IMR-90 (cell line): ENCODE measurements at regions not wholly inside any gene's neighbourhood (a gene's known extent, or its start where the extent isn't known, plus 50 kb on each side); places are given as distances from the start of the nearest gene placed in this dataset.
A peak's percentile ranks its signal among the peaks of the same experiment; 100 is the strongest.

ENCODE experiments used
- ATAC-seq: fragments of 200-7000 bp; cut with Tn5 transposase; 2 replicates; pipeline ENCODE4 v1.9.1; 2020; ENCODE audit warnings: low read depth, mild to moderate bottlenecking, moderate library complexity
- BruUV-seq: library from RNA; stranded (reverse); fragments of 400-500 nt; replicated peaks from 2 replicates; lab custom pipeline; 2021; lab: Mats Ljungman, UMichigan
- CTCF ChIA-PET: fragments of 300-600 bp; formaldehyde crosslinking; extraction: SDS; loops from one replicate; lab custom pipeline; 2021; ENCODE audit warnings: antibody characterized with exemption; lab: Yijun Ruan, JAX
- POLR2A ChIA-PET: fragments of 300-600 bp; sonication (Branson Sonifier 250); formaldehyde crosslinking; loops from one replicate; lab custom pipeline; 2022; ENCODE audit warnings: antibody characterized with exemption; ENCODE audit not compliant: unreplicated experiment; lab: Charles Lee
- DNase-seq: peaks from one replicate; pipeline ENCODE4 v3.0.0; 2013
- H2AFZ ChIP-seq: replicated peaks from 2 replicates; pipeline ENCODE3; 2013; ENCODE audit warnings: low read length, mild to moderate bottlenecking; ENCODE audit not compliant: poor library complexity
- H2AK5ac ChIP-seq: 2 replicates; pipeline ENCODE4 v1.6.1; 2013; ENCODE audit warnings: low read depth, low read length, inconsistent platforms
- H2AK9ac ChIP-seq: replicated peaks from 2 replicates; pipeline ENCODE3; 2013; ENCODE audit warnings: mild to moderate bottlenecking, low read depth, low read length, moderate library complexity; ENCODE audit not compliant: poor library complexity
- H2BK120ac ChIP-seq: 2 replicates; pipeline ENCODE4 v1.6.1; 2013; ENCODE audit warnings: low read depth, low read length, inconsistent platforms
- H2BK15ac ChIP-seq: 3 replicates; pipeline ENCODE4 v1.6.1; 2013; ENCODE audit warnings: low read depth, low read length, inconsistent platforms
- H2BK20ac ChIP-seq: 2 replicates; pipeline ENCODE4 v1.6.1; 2013; ENCODE audit warnings: low read depth, mild to moderate bottlenecking, inconsistent platforms, low read length, moderate library complexity
- H2BK5ac ChIP-seq: 2 replicates; pipeline ENCODE4 v1.6.1; 2013; ENCODE audit warnings: mild to moderate bottlenecking, low read depth, low read length, inconsistent platforms; ENCODE audit not compliant: poor library complexity, severe bottlenecking
- H3K14ac ChIP-seq: replicated peaks from 2 replicates; pipeline ENCODE4 v1.6.1; 2013; ENCODE audit warnings: low read depth, low read length, inconsistent platforms
- H3K18ac ChIP-seq: 2 replicates; pipeline ENCODE4 v1.6.1; 2013; ENCODE audit warnings: low read depth, low read length, control low read depth
- H3K23ac ChIP-seq: 2 replicates; pipeline ENCODE4 v1.6.1; 2013; ENCODE audit warnings: low read depth, low read length, inconsistent platforms
- H3K27ac ChIP-seq: 2 replicates; pipeline ENCODE4 v1.5.1; 2013; ENCODE audit warnings: mild to moderate bottlenecking, control low read depth, low read length; ENCODE audit not compliant: insufficient read depth
- H3K27me3 ChIP-seq: 2 replicates; pipeline ENCODE4 v1.6.1; 2013; ENCODE audit warnings: low read length; ENCODE audit not compliant: control insufficient read depth, insufficient read depth
- H3K36me3 ChIP-seq: 2 replicates; pipeline ENCODE4 v1.6.1; 2013; ENCODE audit warnings: low read length, mixed read lengths; ENCODE audit not compliant: control insufficient read depth, insufficient read depth
- H3K4ac ChIP-seq: 2 replicates; pipeline ENCODE4 v1.6.1; 2013; ENCODE audit warnings: low read depth, low read length, inconsistent platforms
- H3K4me1 ChIP-seq: 2 replicates; pipeline ENCODE4 v1.6.1; 2013; ENCODE audit warnings: low read length, mixed read lengths; ENCODE audit not compliant: control insufficient read depth, insufficient read depth
- H3K4me2 ChIP-seq: 2 replicates; pipeline ENCODE4 v1.6.1; 2013; ENCODE audit warnings: low read depth, mild to moderate bottlenecking, control low read depth, low read length, moderate library complexity
- H3K4me3 ChIP-seq: 2 replicates; pipeline ENCODE4 v1.5.1; 2013; ENCODE audit warnings: low read depth, mild to moderate bottlenecking, control low read depth, low read length, moderate library complexity; ENCODE audit not compliant: insufficient read depth
- H3K56ac ChIP-seq: 2 replicates; pipeline ENCODE4 v1.6.1; 2013; ENCODE audit warnings: low read length, inconsistent platforms; ENCODE audit not compliant: insufficient read depth; ENCODE audit errors: extremely low read depth
- H3K79me1 ChIP-seq, 2 experiments: 2 replicates each; pipeline ENCODE4 v1.6.1; 2013; ENCODE audit warnings: low read length in 2 of 2, inconsistent platforms in 1 of 2, low read depth in 1 of 2
- H3K9ac ChIP-seq: 2 replicates; pipeline ENCODE4 v1.6.1; 2013; ENCODE audit warnings: low read depth, low read length, control low read depth
- H3K9me1 ChIP-seq: 2 replicates; pipeline ENCODE4 v1.6.1; 2013; ENCODE audit warnings: low read length, inconsistent platforms; ENCODE audit not compliant: insufficient read depth
- H3K9me3 ChIP-seq: 2 replicates; pipeline ENCODE4 v1.6.1; 2013; ENCODE audit warnings: low read length; ENCODE audit not compliant: control insufficient read depth, insufficient read depth
- H4K20me1 ChIP-seq: 2 replicates; pipeline ENCODE4 v1.6.1; 2013; ENCODE audit warnings: low read length, inconsistent platforms; ENCODE audit not compliant: insufficient read depth
- H4K5ac ChIP-seq: 2 replicates; pipeline ENCODE4 v1.6.1; 2013; ENCODE audit warnings: mild to moderate bottlenecking, low read depth, low read length, control low read depth
- H4K8ac ChIP-seq, 2 experiments: 2 replicates each; pipeline ENCODE4 v1.6.1; 2013; ENCODE audit warnings: low read depth in 2 of 2, low read length in 2 of 2, control low read depth in 1 of 2, inconsistent platforms in 1 of 2
- H4K91ac ChIP-seq: 2 replicates; pipeline ENCODE4 v1.6.1; 2013; ENCODE audit warnings: low read depth, low read length, inconsistent platforms; ENCODE audit not compliant: insufficient read depth
- BHLHE40 ChIP-seq: fragments of 150-350 bp; IDR thresholded peaks from 2 replicates; pipeline ENCODE4 v1.6.1; 2016; ENCODE audit warnings: mild to moderate bottlenecking, low read depth, low read length
- CHD1 ChIP-seq: IDR thresholded peaks from 2 replicates; pipeline ENCODE4 v1.6.1; 2012; ENCODE audit warnings: low read depth, low read length, improper control_type of control experiment
- FOS ChIP-seq: fragments of 150-350 bp; IDR thresholded peaks from 2 replicates; pipeline ENCODE4 v1.6.1; 2016; ENCODE audit warnings: low read depth, low read length
- MAFK ChIP-seq: IDR thresholded peaks from 2 replicates; pipeline ENCODE4 v1.6.1; 2012; ENCODE audit warnings: low read depth, low read length, improper control_type of control experiment
- MXI1 ChIP-seq: IDR thresholded peaks from 2 replicates; pipeline ENCODE4 v1.6.1; 2012; ENCODE audit warnings: low read depth, mild to moderate bottlenecking, low read length, moderate library complexity, borderline replicate concordance
- NFE2L2 ChIP-seq: fragments of 150-350 bp; IDR thresholded peaks from 2 replicates; pipeline ENCODE4 v1.6.1; 2016; ENCODE audit warnings: low read depth, mild to moderate bottlenecking, low read length
- POLR2A ChIP-seq: IDR thresholded peaks from 2 replicates; pipeline ENCODE4 v1.6.1; 2012; ENCODE audit warnings: mild to moderate bottlenecking, low read depth, low read length
- RAD21 ChIP-seq: IDR thresholded peaks from 2 replicates; pipeline ENCODE4 v1.6.1; 2012; ENCODE audit warnings: low read length, improper control_type of control experiment
- RCOR1 ChIP-seq: IDR thresholded peaks from 2 replicates; pipeline ENCODE4 v1.6.1; 2012; ENCODE audit warnings: mild to moderate bottlenecking, low read length, improper control_type of control experiment; ENCODE audit not compliant: insufficient replicate concordance
- RFX5 ChIP-seq: IDR thresholded peaks from 2 replicates; pipeline ENCODE4 v1.8.0; 2012; ENCODE audit warnings: low read depth, mild to moderate bottlenecking, low read length, moderate library complexity
- SMC3 ChIP-seq: fragments of 150-350 bp; IDR thresholded peaks from 2 replicates; pipeline ENCODE4 v1.6.1; 2016; ENCODE audit warnings: low read depth, mild to moderate bottlenecking, antibody characterized with exemption, low read length, moderate library complexity
- WGBS, 2 experiments: methylation state at CpG; one replicate each; pipeline versions ENCODE4 v1.1.5 to v1.1.7; 2013; ENCODE audit warnings: missing lambda C conversion rate in 2 of 2; ENCODE audit not compliant: insufficient read length in 1 of 2; ENCODE audit errors: extremely low coverage in 2 of 2; 5-methylcytosine and 5-hydroxymethylcytosine counted together
- dilution Hi-C: fragments of 300-500 bp; cut with HindIII; formaldehyde crosslinking; loops from one replicate; pipeline ENCODE4 v1.14.3; 2018; ENCODE audit warnings: low sequenced_read_pairs; ENCODE audit not compliant: unreplicated experiment
- in situ Hi-C: fragments of 300-500 bp; cut with MboI; formaldehyde crosslinking; loops from 3 replicates; pipeline ENCODE4 v1.14.3; 2019; ENCODE audit warnings: low sequenced_read_pairs, inconsistent platforms, mixed read lengths
- intact Hi-C: fragments of 100-400 bp; cut with micrococcal nuclease; formaldehyde crosslinking; loops from 2 replicates; pipeline ENCODE4 v1.10.0; 2022
- TF ChIP-seq, protein P1 (sequence below): conservative IDR thresholded peaks from 2 replicates; pipeline ENCODE4 v1.5.1; 2012; ENCODE audit warnings: mild to moderate bottlenecking, low read depth, low read length, improper control_type of control experiment
- TF ChIP-seq, protein P2 (sequence below): fragments of 150-350 bp; IDR thresholded peaks from 2 replicates; pipeline ENCODE4 v1.6.1; 2016; ENCODE audit warnings: low read depth, mild to moderate bottlenecking, low read length, moderate library complexity, borderline replicate concordance
- TF ChIP-seq, protein P3 (sequence below): fragments of 150-350 bp; IDR thresholded peaks from 2 replicates; pipeline ENCODE4 v1.6.1; 2017; ENCODE audit warnings: mild to moderate bottlenecking, antibody characterized with exemption, low read length, low read depth

DNA sequence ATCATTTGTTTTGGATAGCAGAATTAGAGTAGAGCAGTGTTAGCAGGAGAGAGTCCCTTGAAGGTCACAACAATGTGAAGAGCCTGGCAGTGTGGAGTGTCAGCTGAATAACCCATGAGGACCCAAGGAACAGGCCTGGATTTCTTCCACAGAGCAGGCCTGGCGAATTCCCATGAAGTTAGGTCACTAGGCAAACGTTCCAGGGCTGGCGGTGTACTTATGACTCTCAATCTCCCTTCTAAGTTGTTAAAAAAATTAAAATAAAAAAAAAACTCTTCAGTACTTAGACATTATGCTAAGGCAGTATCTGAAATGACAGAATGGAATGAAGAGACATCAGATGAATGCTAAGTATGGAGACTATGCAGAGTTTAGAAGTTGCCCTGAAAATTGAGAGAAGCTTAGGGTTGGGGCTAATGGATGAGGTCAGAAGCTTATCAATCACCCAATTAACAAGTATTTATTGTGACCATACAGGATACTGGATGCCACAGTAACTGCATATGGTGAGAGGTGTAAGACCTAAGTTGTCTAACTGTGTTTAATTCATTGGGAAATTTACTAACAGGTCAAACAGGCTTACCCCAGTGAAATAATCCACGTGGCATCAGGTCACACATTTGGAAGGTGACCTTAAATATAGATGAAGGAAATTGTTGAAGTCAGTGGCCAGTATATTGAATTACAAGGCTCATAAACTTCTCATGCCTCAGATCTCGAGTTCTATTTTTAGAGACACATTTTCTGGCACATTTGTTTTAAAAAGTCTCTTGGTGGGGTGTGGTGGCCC is 126.2 kb upstream of the NRP1 start:
- Histone ChIP-seq H3K4me3 (no peak overlapping the region), H4K8ac (no peak overlapping the region), H2BK5ac (no peak overlapping the region), H3K9ac (no peak overlapping the region), H3K9me1 (no peaks in the 10 kb centered on the region; the same call in 1 of the 2 replicates), H4K5ac (no peak overlapping the region), H3K14ac (no peak overlapping the region), H3K79me1 (no peaks in the 10 kb centered on the region), H2BK120ac (no peak overlapping the region), H3K23ac (no peak overlapping the region), H3K27ac (no peak overlapping the region), H4K20me1 (no peaks in the 10 kb centered on the region), H2AFZ (no peak overlapping the region), H3K9me3 (no peaks in the 10 kb centered on the region), H2BK20ac (no peak overlapping the region), H3K18ac (no peak overlapping the region), H3K36me3 (no peaks in the 10 kb centered on the region), H3K56ac (no peak overlapping the region), H2AK5ac (no peak overlapping the region), H2BK15ac (no peak overlapping the region), H3K4me2 (no peak overlapping the region), H3K4me1 (0 out of 2 replicates have a peak, but pooled peaks cover 2% of the 10 kb centered on the region), H3K27me3 (no peaks in the 10 kb centered on the region), H2AK9ac (no peak overlapping the region), H3K4ac (no peak overlapping the region), H4K91ac (no peak overlapping the region)
- dilution Hi-C loops, result no loop called here
- no TSS peak for BruUV-seq
- intact Hi-C loops, result no loop called here
- TF ChIP-seq CHD1 (no peak), RFX5 (no peak), FOS (no peak), NFE2L2 (no peak), MAFK (no peak), BHLHE40 (no peak), RAD21 (no peak), RCOR1 (no peak), SMC3 (no peak), POLR2A (no peak), MXI1 (no peak)
- TF ChIP-seq, protein P1, sequence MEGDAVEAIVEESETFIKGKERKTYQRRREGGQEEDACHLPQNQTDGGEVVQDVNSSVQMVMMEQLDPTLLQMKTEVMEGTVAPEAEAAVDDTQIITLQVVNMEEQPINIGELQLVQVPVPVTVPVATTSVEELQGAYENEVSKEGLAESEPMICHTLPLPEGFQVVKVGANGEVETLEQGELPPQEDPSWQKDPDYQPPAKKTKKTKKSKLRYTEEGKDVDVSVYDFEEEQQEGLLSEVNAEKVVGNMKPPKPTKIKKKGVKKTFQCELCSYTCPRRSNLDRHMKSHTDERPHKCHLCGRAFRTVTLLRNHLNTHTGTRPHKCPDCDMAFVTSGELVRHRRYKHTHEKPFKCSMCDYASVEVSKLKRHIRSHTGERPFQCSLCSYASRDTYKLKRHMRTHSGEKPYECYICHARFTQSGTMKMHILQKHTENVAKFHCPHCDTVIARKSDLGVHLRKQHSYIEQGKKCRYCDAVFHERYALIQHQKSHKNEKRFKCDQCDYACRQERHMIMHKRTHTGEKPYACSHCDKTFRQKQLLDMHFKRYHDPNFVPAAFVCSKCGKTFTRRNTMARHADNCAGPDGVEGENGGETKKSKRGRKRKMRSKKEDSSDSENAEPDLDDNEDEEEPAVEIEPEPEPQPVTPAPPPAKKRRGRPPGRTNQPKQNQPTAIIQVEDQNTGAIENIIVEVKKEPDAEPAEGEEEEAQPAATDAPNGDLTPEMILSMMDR, result no peak
- TF ChIP-seq, protein P2, sequence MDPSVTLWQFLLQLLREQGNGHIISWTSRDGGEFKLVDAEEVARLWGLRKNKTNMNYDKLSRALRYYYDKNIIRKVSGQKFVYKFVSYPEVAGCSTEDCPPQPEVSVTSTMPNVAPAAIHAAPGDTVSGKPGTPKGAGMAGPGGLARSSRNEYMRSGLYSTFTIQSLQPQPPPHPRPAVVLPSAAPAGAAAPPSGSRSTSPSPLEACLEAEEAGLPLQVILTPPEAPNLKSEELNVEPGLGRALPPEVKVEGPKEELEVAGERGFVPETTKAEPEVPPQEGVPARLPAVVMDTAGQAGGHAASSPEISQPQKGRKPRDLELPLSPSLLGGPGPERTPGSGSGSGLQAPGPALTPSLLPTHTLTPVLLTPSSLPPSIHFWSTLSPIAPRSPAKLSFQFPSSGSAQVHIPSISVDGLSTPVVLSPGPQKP, result no peak
- TF ChIP-seq, protein P3, sequence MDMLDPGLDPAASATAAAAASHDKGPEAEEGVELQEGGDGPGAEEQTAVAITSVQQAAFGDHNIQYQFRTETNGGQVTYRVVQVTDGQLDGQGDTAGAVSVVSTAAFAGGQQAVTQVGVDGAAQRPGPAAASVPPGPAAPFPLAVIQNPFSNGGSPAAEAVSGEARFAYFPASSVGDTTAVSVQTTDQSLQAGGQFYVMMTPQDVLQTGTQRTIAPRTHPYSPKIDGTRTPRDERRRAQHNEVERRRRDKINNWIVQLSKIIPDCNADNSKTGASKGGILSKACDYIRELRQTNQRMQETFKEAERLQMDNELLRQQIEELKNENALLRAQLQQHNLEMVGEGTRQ, result no peak
- in situ Hi-C loops, result no loop called here
- ChIA-PET CTCF (interaction anchor here (0.6 to 0.7 kb wide), 3 partner anchors 45 to 304 kb away, joined by 3 to 7 read pairs (median 3); no protein-coding TSS in a partner anchor), POLR2A (no interaction called here)
- DNase-seq (peak; percentile 72), ATAC-seq (peak; percentile 75)
- WGBS, 2 experiments, result no CpG with 5 or more reads among the region's 5 CpGs
